G401 (cell line): ENCODE measurements at regions not wholly inside any gene's neighbourhood (a gene's known extent, or its start where the extent isn't known, plus 50 kb on each side); places are given as distances from the start of the nearest gene placed in this dataset.

Source experiments
- DNase-seq: peaks from one replicate; pipeline ENCODE4 v3.0.0-alpha.2; 2015; ENCODE audit warnings: low spot score
- in situ Hi-C: cut with HindIII; loops from 2 replicates; pipeline ENCODE4 v1.10.0; 2016; ENCODE audit warnings: low sequenced_read_pairs, mixed read lengths

GRCh38 chr5:88666761-88667495 is 216.1 kb downstream of the MEF2C start:
- in situ Hi-C loops, result no loop called here
- no peak for DNase-seq

- in situ Hi-C loops, result no loop called here
- peak; percentile 67 for DNase-seq
Measured at GRCh38 chr5:88665750-88666215, 217.2 kb downstream of the MEF2C start.

- DNase-seq, result no peak
- in situ Hi-C loops, result no loop called here
Measured at GRCh38 chr5:88664645-88665044, 218.3 kb downstream of the MEF2C start.

- in situ Hi-C loops, result no loop called here
- DNase-seq, result peak; percentile 67
Measured at GRCh38 chr5:88663793-88664216, 219.2 kb downstream of the MEF2C start.

GRCh38 chr5:88662846-88663245 is 220.1 kb downstream of the MEF2C start:
- in situ Hi-C loops, result no loop called here

GRCh38 chr5:88661806-88662207 is 221.2 kb downstream of the MEF2C start:
- in situ Hi-C loops, result no loop called here
- peak; percentile 51 for DNase-seq

More at GRCh38 chr5:88662846-88663245, 220.1 kb downstream of the MEF2C start:
- peak; percentile 32 for DNase-seq

- in situ Hi-C loops, result no loop called here
- peak; percentile 94 for DNase-seq
Measured at GRCh38 chr5:88660947-88661805, 221.8 kb downstream of the MEF2C start.

GRCh38 chr5:88660264-88660946 is 222.6 kb downstream of the MEF2C start:
- in situ Hi-C loops, result no loop called here
- DNase-seq, result no peak

- DNase-seq, result peak; percentile 89
- in situ Hi-C loops, result no loop called here
Measured at GRCh38 chr5:88659529-88660263, 223.3 kb downstream of the MEF2C start.

- DNase-seq, result peak; percentile 39
- in situ Hi-C loops, result no loop called here
Measured at GRCh38 chr5:88658886-88659285, 224.1 kb downstream of the MEF2C start.

GRCh38 chr5:88657906-88658775 is 224.8 kb downstream of the MEF2C start:
- DNase-seq, result peak; percentile 59
- in situ Hi-C loops, result no loop called here

GRCh38 chr5:88657136-88657535 is 225.8 kb downstream of the MEF2C start:
- DNase-seq, result peak; percentile 57
- in situ Hi-C loops, result no loop called here

GRCh38 chr5:88656221-88656950 is 226.6 kb downstream of the MEF2C start:
- in situ Hi-C loops, result no loop called here

GRCh38 chr5:88653471-88653870 is 229.5 kb downstream of the MEF2C start:
- in situ Hi-C loops, result no loop called here

More at GRCh38 chr5:88656221-88656950, 226.6 kb downstream of the MEF2C start:
- peak; percentile 78 for DNase-seq

GRCh38 chr5:88647901-88648300 is 235.1 kb downstream of the MEF2C start:
- peak; percentile 66 for DNase-seq
- in situ Hi-C loops, result no loop called here

More at GRCh38 chr5:88653471-88653870, 229.5 kb downstream of the MEF2C start:
- DNase-seq, result peak; percentile 63

- in situ Hi-C loops, result no loop called here
- peak; percentile 60 for DNase-seq
Measured at GRCh38 chr5:88646866-88647265, 236.1 kb downstream of the MEF2C start.

GRCh38 chr5:88644676-88645075 is 238.3 kb downstream of the MEF2C start:
- in situ Hi-C loops, result no loop called here
- peak; percentile 28 for DNase-seq
